Activated naive CD4-positive, alpha-beta T cell treated with anti-CD3 and anti-CD28 coated beads, Interleukin-2, amount 50 U/mL, for 72 hours (primary cell): ENCODE measurements at regions not wholly inside any gene's neighbourhood (a gene's known extent, or its start where the extent isn't known, plus 50 kb on each side); places are given as distances from the start of the nearest gene placed in this dataset.

Source experiments
- ATAC-seq, 2 donors: fragments of 150-1000 bp; cut with Tn5 transposase; 2 replicates each; pipeline ENCODE4 v1.10.0; 2021; ENCODE audit warnings: mild to moderate bottlenecking in 2 of 2, moderate library complexity in 2 of 2
- DNase-seq, 2 donors: peaks; one replicate each; pipeline ENCODE4 v3.0.0; 2021 to 2022; ENCODE audit warnings: low spot score in 2 of 2
- H3K27ac Mint-ChIP-seq, 2 donors: one replicate each; pipeline ENCODE4 v1.8.0; 2022; ENCODE audit warnings: mild to moderate bottlenecking in 2 of 2, mixed read lengths in 2 of 2
- H3K36me3 Mint-ChIP-seq, 2 donors: one replicate each; pipeline ENCODE4 v1.8.0; 2022; ENCODE audit warnings: mixed read lengths in 2 of 2
- H3K9me3 Mint-ChIP-seq, 2 donors: one replicate each; pipeline ENCODE4 v1.8.0; 2022; ENCODE audit warnings: mixed read lengths in 2 of 2

DNA sequence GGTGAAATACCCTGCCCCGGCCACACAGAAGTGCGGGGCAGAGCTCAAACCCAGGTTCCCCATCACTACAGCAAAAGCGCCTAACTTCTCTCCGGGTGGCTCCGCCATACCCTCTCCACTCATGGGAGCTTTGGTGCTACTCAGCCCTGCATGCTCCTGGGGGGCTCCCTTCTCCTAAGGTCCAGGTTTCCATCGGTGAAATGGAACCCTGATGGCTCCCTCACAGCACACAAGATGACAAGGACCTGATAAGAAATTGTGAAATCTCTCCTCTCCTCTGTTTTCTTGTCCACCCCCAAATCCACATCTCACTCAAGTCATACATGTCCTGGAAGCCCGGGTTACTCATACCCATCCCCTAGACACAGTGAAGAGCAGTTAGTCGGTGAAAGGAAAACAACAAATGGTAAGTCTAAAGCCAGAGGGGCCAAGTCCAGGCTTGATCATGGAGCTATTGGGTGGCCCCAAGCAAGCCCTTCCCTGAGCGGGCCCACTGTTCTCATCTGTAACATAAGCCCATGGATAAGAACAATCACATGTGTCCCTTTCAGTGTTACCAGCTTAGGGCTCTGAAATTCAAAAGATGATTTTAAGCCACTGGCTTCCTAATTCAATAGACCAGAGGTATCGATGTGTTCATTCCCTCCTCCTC is 317.5 kb downstream of the BCL11B start:
- no peak for DNase-seq
- no peaks in the 10 kb centered on the region for H3K9me3 Mint-ChIP-seq
- no peak for ATAC-seq
- H3K36me3 Mint-ChIP-seq, result no peaks in the 10 kb centered on the region
- no peak overlapping the region for H3K27ac Mint-ChIP-seq

- H3K9me3 Mint-ChIP-seq, result no peaks in the 10 kb centered on the region
These were observed 316.8 kb downstream of the BCL11B start for GRCh38 chr14:98955036-98955740.

GRCh38 chr14:98955741-98956070 is 316.3 kb downstream of the BCL11B start:
- Mint-ChIP-seq H3K27ac (peak overlapping the region in 1 of 2 donors; percentile 18), H3K9me3 (no peaks in the 10 kb centered on the region), H3K36me3 (no peaks in the 10 kb centered on the region)
- no peak for DNase-seq
- no peak for ATAC-seq

More at GRCh38 chr14:98955036-98955740, 316.8 kb downstream of the BCL11B start:
- ATAC-seq (no peak), DNase-seq (no peak)
- no peaks in the 10 kb centered on the region for H3K36me3 Mint-ChIP-seq
- H3K27ac Mint-ChIP-seq, result peak overlapping the region in 1 of 2 donors; percentile 18

DNA sequence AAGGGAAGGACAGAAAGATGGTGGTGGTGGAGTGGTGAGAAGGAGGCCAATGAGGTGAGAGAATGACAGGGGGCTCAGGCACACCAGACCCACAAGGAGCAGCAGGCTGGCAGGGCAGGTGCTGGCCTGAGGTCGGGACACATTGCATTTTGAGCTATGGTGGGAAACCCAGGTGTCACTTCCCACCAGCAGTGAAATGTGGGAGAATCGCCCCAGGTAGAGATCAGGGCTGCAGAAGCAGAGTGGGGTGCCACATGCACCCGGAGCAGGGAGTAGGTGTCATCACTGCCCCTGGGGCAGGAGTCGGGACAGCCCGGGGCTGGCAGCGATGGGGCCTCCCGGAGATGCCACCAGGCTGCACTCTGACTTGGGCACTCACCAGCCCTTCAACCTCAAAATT is 315.8 kb downstream of the BCL11B start:
- Mint-ChIP-seq H3K9me3 (no peaks in the 10 kb centered on the region), H3K36me3 (no peaks in the 10 kb centered on the region), H3K27ac (no peak overlapping the region)
- DNase-seq (no peak), ATAC-seq (no peak)

- Mint-ChIP-seq H3K9me3 (no peaks in the 10 kb centered on the region), H3K36me3 (no peaks in the 10 kb centered on the region), H3K27ac (no peak overlapping the region)
- ATAC-seq (no peak), DNase-seq (no peak)
These were observed 315.3 kb downstream of the BCL11B start for GRCh38 chr14:98956661-98957060.

- DNase-seq (no peak), ATAC-seq (no peak)
- Mint-ChIP-seq H3K9me3 (no peaks in the 10 kb centered on the region), H3K36me3 (no peaks in the 10 kb centered on the region), H3K27ac (peak overlapping the region in 1 of 2 donors; percentile 68)
These were observed 314.6 kb downstream of the BCL11B start for GRCh38 chr14:98957211-98958047.

DNA sequence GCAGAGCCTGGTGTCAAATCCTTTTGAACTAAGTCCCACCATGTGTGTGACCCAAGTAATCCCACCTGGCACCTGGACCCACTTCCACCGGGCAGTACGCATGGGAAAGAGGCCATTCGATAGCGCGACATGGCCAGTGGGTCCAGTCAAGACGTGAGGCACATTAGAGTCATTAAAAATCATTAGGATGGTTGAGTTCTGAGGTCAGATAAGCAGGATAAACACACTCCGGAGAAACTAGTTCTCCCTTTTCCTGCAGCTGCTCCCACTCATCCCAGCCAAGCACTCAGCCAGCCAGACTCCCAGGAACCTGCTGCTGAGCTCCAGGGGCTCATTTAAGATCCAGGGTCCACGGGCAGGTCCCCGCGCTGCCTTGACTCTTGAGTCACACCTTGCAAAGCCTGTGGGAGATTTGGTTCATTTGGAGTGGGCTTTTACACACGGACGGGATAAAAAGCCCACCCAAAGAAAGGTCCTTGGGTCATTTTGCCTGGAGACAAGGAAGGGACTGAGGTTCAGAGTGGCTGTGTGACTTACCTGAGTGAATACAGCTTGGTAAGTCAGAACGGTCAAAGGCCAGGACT is 313.9 kb downstream of the BCL11B start:
- Mint-ChIP-seq H3K9me3 (no peaks in the 10 kb centered on the region), H3K27ac (no peak overlapping the region), H3K36me3 (no peaks in the 10 kb centered on the region)
- no peak for DNase-seq
- no peak for ATAC-seq

GRCh38 chr14:98958632-98959031 is 313.4 kb downstream of the BCL11B start:
- Mint-ChIP-seq H3K27ac (no peak overlapping the region), H3K36me3 (no peaks in the 10 kb centered on the region), H3K9me3 (no peaks in the 10 kb centered on the region)
- DNase-seq (no peak), ATAC-seq (no peak)

DNA sequence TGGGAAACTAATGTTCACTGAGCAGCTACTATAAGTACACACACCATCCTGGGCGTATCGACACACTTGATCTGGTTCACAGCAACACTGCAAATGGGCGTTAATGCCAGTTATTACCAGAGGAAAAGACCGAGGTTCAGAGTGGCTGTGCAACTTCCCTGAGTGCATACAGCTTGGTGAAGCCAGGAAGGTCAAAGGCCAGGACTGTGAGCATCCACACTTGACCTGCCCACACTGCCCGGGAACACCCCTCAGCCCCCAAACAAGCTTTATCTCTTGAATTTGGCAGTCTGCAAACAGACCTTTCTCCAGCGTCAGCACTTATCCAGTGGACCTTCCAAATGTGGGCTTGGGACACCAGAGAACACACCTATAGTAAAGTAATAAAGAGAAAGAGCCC is 312.6 kb downstream of the BCL11B start:
- no peak overlapping the region for H3K27ac Mint-ChIP-seq
- ATAC-seq (no peak), DNase-seq (no peak)
- H3K36me3 Mint-ChIP-seq, result no peaks in the 10 kb centered on the region
- no peaks in the 10 kb centered on the region for H3K9me3 Mint-ChIP-seq

GRCh38 chr14:98959958-98960616 is 311.9 kb downstream of the BCL11B start:
- Mint-ChIP-seq H3K36me3 (no peaks in the 10 kb centered on the region), H3K27ac (peak overlapping the region in 1 of 2 donors; percentile 68), H3K9me3 (no peaks in the 10 kb centered on the region)
- ATAC-seq (no peak), DNase-seq (no peak)

DNA sequence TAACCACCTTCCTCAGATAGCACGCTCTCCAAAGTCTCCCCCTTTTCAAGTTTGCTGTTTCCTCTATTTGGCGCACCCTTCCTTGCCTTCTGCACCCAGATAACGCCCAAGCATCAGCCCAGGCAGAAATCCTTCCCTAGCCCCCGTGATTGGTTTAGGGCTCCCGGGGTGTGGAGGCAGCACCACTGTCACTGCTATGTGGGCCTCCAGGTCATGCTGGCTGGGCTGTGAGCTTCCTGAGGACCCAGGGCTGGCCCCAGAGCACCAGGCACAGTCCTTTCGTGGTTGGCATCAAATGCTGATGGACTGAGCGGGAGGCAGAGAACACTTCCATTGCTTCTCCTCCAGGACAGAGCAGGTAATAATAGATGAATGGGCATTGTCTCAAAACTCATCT is 311.4 kb downstream of the BCL11B start:
- ATAC-seq (no peak), DNase-seq (no peak)
- no peaks in the 10 kb centered on the region for H3K9me3 Mint-ChIP-seq
- H3K36me3 Mint-ChIP-seq, result no peaks in the 10 kb centered on the region
- H3K27ac Mint-ChIP-seq, result peak overlapping the region in 1 of 2 donors; percentile 68

DNA sequence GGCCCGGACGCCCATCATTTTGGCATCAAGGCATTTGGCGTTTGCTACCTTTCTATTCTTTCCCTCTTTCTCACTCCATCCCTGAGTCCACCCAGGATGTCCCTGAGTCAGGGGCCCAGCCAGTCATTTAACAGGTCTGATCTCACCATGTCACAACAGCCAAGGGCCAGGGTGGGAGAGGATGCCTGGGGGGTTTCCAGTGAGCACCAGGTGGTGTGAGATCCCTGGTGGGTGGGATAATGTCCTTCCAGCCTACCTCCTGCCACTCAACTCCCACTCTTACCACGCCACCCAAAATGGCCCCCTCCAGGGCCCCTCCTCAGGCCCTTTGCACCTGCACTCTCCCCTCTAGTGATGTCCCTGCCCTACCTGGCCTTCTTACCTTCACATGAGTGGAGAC is 310.8 kb downstream of the BCL11B start:
- no peak for DNase-seq
- no peaks in the 10 kb centered on the region for H3K36me3 Mint-ChIP-seq

GRCh38 chr14:98962118-98962517 is 309.9 kb downstream of the BCL11B start:
- Mint-ChIP-seq H3K36me3 (no peaks in the 10 kb centered on the region), H3K9me3 (peaks cover 0 to 3% of the 10 kb centered on the region in 2 donors), H3K27ac (peak overlapping the region in 1 of 2 donors; percentile 7)
- DNase-seq, result no peak
- ATAC-seq, result no peak

More for the DNA sequence above, 310.8 kb downstream of the BCL11B start:
- Mint-ChIP-seq H3K9me3 (no peaks in the 10 kb centered on the region), H3K27ac (peak overlapping the region in 1 of 2 donors; percentile 24)
- no peak for ATAC-seq

- Mint-ChIP-seq H3K9me3 (peaks cover 3 to 4% of the 10 kb centered on the region in 2 donors), H3K36me3 (no peaks in the 10 kb centered on the region), H3K27ac (no peak overlapping the region)
- no peak for DNase-seq
- no peak for ATAC-seq
These were observed 308.4 kb downstream of the BCL11B start for GRCh38 chr14:98963610-98964009.

DNA sequence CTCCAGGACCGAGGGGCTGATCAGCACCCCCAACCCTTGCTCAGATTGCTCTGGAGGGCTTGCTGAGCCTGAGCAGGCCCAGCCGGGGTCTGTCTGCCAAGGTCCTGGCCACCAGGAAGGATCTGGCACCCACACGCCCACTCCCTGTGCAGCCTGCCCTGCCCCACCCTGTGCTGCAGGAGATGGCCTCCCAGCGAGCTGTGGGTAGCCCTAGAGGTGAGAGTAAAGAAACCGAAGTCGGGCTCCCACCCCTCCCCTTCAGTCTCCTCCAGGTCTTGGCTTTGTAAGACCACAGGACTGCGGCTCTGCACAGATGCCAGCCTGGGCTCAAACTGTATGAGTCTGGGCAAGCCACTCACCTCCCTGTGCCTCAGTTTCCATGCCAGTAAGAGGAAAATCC is 307.8 kb downstream of the BCL11B start:
- no peak for ATAC-seq
- peaks cover 3 to 5% of the 10 kb centered on the region in 2 donors for H3K9me3 Mint-ChIP-seq
- no peak for DNase-seq
- no peaks in the 10 kb centered on the region for H3K36me3 Mint-ChIP-seq
- peak overlapping the region in 1 of 2 donors; percentile 60 for H3K27ac Mint-ChIP-seq

- peaks cover 3 to 5% of the 10 kb centered on the region in 2 donors for H3K9me3 Mint-ChIP-seq
- no peak for ATAC-seq
- no peak for DNase-seq
- no peaks in the 10 kb centered on the region for H3K36me3 Mint-ChIP-seq
- H3K27ac Mint-ChIP-seq, result peak overlapping the region; percentile 18 to 60
These were observed 306.9 kb downstream of the BCL11B start for GRCh38 chr14:98965076-98965475.
